ENCODE measurements at regions not wholly inside any gene's neighbourhood (a gene's known extent, or its start where the extent isn't known, plus 50 kb on each side); places are given as distances from the start of the nearest gene placed in this dataset.
"Not testable (repeated sequence)": the region's sequence is repeated elsewhere in the genome, so short reads cannot be mapped to it uniquely, and the experiment has no call there.

- no peak overlapping the region for H3K4me3 ChIP-seq (ENCODE audit: low read depth, low read length)
- TF ChIP-seq CTCF (IDR thresholded peaks at IDR 0.05; ENCODE audit: borderline replicate concordance, insufficient read depth, low read depth, low read length): no peak
Observed at GRCh38 chr18:76274468-76275289, 220.4 kb downstream of the ZNF516 start.

DNA sequence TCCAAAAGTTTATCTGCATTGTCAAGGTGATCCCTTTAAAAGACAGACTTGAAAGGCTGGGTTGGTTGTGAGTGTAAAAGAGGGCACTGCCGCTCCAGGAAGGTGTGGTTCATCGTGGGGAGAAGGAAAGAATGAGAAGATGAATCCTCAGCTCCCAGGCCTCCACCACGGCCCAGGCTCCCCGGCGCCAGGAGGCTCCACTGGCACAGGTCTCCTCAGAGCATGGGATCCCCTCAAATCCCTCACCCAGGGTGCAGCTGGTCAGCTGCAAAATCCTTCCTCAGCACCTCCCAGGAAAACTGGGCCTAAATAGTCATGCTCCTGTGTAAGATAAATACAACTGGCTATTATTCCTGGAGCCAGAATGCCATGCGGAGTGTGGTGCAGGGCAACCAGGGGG lies 221.1 kb downstream of the ZNF516 start:
- TF ChIP-seq CTCF (IDR thresholded peaks at IDR 0.05; ENCODE audit: borderline replicate concordance, insufficient read depth, low read depth, low read length): no peak

DNA sequence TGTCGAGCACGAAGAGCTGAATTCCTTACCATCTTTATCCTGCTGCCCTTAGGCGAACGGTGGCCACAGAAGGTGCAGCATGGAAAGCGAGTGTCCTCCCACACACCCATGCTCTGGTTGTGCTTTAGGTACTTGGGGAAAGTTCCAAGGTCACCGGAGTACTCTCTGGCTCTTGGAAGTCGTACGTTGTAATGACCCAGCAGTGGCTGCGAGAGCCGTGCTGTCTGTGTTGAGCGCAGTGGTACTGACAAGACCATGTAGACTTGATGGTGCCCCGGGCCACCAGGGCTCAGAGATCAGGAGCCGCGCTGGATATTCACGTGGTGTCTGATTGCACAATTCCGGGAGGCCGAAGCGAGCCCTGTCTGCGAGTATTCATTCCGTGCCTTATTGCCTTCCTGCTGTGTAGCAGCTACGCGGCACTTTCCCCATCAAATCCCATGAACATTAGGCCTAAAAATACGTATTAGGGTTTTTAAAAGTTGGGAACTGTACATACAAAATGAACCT lies 222.0 kb downstream of the ZNF516 start:
- H3K4me3 ChIP-seq (ENCODE audit: low read depth, low read length): no peak overlapping the region
- no peak for TF ChIP-seq CTCF (IDR thresholded peaks at IDR 0.05; ENCODE audit: borderline replicate concordance, insufficient read depth, low read depth, low read length)

More for the DNA sequence above, 221.1 kb downstream of the ZNF516 start:
- no peak overlapping the region for H3K4me3 ChIP-seq (ENCODE audit: low read depth, low read length)

DNA sequence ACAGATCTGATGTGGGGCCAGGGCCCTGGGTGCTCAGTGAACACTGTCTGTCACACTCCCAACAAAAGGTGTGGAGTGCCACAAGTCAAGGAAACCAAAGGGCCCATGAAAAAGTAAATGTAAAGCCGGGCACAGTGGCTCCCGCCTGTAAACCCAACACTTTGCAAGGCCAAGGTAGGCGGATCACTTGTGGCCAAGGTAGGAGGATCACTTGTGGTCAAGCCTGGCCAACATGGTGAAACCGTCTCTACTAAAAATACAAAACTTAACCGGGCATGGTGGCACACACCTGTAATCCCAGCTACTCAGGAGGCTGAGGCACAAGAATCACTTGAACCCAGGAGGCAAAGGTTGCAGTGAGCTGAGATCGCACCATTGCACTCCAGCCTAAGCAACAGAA lies 227.6 kb downstream of the ZNF516 start:
- H3K4me3 ChIP-seq (ENCODE audit: low read depth, low read length): not testable (repeated sequence)

DNA sequence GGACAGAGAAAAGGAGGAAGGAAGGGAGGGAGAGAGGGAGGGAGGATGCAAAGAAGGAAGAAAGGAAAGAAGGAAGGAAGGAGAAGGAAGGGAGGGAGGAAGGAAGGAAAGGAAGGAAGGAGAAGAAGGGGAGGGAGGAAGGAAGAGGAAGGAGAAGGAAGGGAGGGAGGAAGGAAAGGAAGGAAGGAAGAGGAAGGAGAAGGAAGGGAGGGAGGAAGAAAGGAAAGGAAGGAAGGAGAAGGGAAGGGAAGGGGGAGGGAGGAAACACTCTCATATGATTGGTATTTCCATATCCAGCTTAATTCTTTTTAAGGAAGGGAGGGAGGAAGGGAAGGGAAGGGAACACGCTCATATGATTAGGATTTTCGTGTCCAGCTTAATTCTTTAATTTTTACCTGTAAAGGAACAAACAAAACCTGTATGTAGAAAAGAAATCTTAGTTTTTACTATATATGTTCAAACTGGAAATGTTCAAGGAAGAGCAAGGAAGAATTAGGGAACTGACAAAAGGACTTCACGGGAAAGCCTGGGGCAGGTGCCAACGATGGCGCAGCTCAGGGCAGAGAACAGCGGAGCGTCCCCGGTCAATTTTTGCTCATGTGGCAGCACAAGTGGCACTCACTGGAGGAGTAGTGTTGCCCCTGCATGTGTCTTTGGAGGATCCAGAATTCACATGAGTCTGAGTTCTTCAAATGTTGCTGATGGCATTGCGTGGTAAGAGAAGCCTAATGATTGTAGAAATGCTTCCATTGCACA lies 228.6 kb downstream of the ZNF516 start:
- no peak for TF ChIP-seq CTCF (IDR thresholded peaks at IDR 0.05; ENCODE audit: borderline replicate concordance, insufficient read depth, low read depth, low read length)
- no peak overlapping the region for H3K4me3 ChIP-seq (ENCODE audit: low read depth, low read length)

GRCh38 chr18:76265497-76266235 lies 229.4 kb downstream of the ZNF516 start:
- no peak for TF ChIP-seq CTCF (IDR thresholded peaks at IDR 0.05; ENCODE audit: borderline replicate concordance, insufficient read depth, low read depth, low read length)
- H3K4me3 ChIP-seq (ENCODE audit: low read depth, low read length): no peak overlapping the region

- TF ChIP-seq CTCF (IDR thresholded peaks at IDR 0.05; ENCODE audit: borderline replicate concordance, insufficient read depth, low read depth, low read length): no peak
- no peak overlapping the region for H3K4me3 ChIP-seq (ENCODE audit: low read depth, low read length)
Observed at GRCh38 chr18:76264876-76265250, 230.2 kb downstream of the ZNF516 start.

Measured in GM12875 (cell line).